Stomach (tissue), 8 donors: ENCODE measurements at regions not wholly inside any gene's neighbourhood (a gene's known extent, or its start where the extent isn't known, plus 50 kb on each side); places are given as distances from the start of the nearest gene placed in this dataset.

Experiments used
- DNase-seq, 2 donors: peaks; one replicate each; pipeline versions ENCODE4 v3.0.0 to v3.0.0-alpha.2; 2013 to 2019
- H3K27ac ChIP-seq, 5 donors: fragments of 200-600 bp in 4 of 5; sonication (generic) in 4 of 5; one replicate each; pipeline ENCODE4 v1.5.1; 2013 to 2019; ENCODE audit warnings: mild to moderate bottlenecking in 1 of 5, moderate library complexity in 1 of 5
- H3K27me3 ChIP-seq, 3 donors: fragments of 200-600 bp; sonication (generic); one replicate each; pipeline ENCODE4 v1.5.1; 2017 to 2019; ENCODE audit warnings: mixed run types in 1 of 3
- H3K36me3 ChIP-seq, 4 donors: fragments of 200-600 bp; sonication (generic); 1 replicate in 3 of 4; 2 replicates in 1 of 4; pipeline ENCODE4 v1.5.1; 2016 to 2019
- H3K4me1 ChIP-seq, 4 donors: fragments of 200-600 bp; sonication (generic); one replicate each; pipeline ENCODE4 v1.5.1; 2016 to 2019
- H3K4me3 ChIP-seq, 4 donors: fragments of 200-600 bp; sonication (generic) in 3 of 4; one replicate each; pipeline ENCODE4 v1.5.1; 2016 to 2019; ENCODE audit warnings: mild to moderate bottlenecking in 1 of 4
- H3K9me3 ChIP-seq, 4 donors: fragments of 200-600 bp; sonication (generic); one replicate each; pipeline ENCODE4 v1.5.1; 2016 to 2019
- EP300 ChIP-seq: sonication (generic); formaldehyde crosslinking; IDR thresholded peaks from one replicate; pipeline ENCODE4 v1.6.1; 2017; ENCODE audit warnings: antibody characterized with exemption
- POLR2A ChIP-seq, 4 donors: fragments of 450-650 bp; IDR thresholded peaks; one replicate each; pipeline ENCODE4 v1.6.1; 2016; ENCODE audit warnings: antibody characterized with exemption in 4 of 4, control low read depth in 2 of 4, mild to moderate bottlenecking in 1 of 4, moderate library complexity in 1 of 4
- POLR2AphosphoS5 ChIP-seq, 3 donors: sonication (generic); formaldehyde crosslinking; IDR thresholded peaks; one replicate each; pipeline ENCODE4 v1.6.1; 2016; ENCODE audit warnings: antibody characterized with exemption in 3 of 3
- WGBS, 5 donors: extraction: QIAGEN DNeasy Blood & Tissue Kit in 3 of 5; methylation state at CpG; one replicate each; pipeline versions ENCODE4 v1.1.5 to v1.1.7; 2013 to 2018; 5-methylcytosine and 5-hydroxymethylcytosine counted together
- intact Hi-C: fragments of 100-400 bp; cut with DNase I; formaldehyde crosslinking; loops from one replicate; pipeline ENCODE4 v1.15.1; 2023; ENCODE audit warnings: low total_unique reads
- TF ChIP-seq, protein P1 (sequence below), 7 experiments: fragments of 450-650 bp in 4 of 7; fragments of 200-600 bp in 3 of 7; sonication (generic) in 3 of 7; IDR thresholded peaks; one replicate each; pipeline ENCODE4 v1.5.1; 2016 to 2019; ENCODE audit warnings: antibody characterized with exemption in 7 of 7, control low read depth in 2 of 7, mild to moderate bottlenecking in 1 of 7
- donor health status: healthy with polysubstance abuse.
- donor health status: Bipolar disorder and iron deficiency.
- donor health status: healthy.

DNA sequence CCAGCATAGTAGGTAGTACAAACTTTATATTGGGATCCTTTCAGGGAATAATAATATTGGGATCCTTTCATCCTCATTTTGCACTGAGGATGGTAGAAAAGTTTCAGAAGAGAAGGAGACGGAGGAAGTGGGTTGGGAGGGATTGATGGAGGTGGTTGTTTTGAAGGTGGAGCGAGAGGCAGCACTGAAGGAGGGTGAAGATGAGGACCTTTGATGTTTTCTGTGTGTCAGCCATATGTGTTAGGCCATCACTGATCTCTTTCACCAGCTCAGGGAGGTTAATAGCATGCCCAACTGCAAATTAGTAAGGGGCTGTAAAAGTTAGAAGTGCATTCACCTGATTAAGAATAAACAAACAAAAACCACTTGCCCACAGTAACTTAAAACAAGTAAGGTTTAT lies 275.5 kb upstream of the B3GAT1 start:
- WGBS, 5 donors: 62 to 80% (median 71%) methylated on average over 2 of the region's 2 CpGs
- DNase-seq: no peak
- no peaks in the 10 kb centered on the region for H3K9me3 ChIP-seq
- intact Hi-C loops: no loop called here
- H3K36me3 ChIP-seq: no peaks in the 10 kb centered on the region
- TF ChIP-seq, protein P1, sequence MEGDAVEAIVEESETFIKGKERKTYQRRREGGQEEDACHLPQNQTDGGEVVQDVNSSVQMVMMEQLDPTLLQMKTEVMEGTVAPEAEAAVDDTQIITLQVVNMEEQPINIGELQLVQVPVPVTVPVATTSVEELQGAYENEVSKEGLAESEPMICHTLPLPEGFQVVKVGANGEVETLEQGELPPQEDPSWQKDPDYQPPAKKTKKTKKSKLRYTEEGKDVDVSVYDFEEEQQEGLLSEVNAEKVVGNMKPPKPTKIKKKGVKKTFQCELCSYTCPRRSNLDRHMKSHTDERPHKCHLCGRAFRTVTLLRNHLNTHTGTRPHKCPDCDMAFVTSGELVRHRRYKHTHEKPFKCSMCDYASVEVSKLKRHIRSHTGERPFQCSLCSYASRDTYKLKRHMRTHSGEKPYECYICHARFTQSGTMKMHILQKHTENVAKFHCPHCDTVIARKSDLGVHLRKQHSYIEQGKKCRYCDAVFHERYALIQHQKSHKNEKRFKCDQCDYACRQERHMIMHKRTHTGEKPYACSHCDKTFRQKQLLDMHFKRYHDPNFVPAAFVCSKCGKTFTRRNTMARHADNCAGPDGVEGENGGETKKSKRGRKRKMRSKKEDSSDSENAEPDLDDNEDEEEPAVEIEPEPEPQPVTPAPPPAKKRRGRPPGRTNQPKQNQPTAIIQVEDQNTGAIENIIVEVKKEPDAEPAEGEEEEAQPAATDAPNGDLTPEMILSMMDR (IDR thresholded peaks at IDR 0.05): no peak
- no peak for TF ChIP-seq EP300
- no peak for TF ChIP-seq POLR2A (IDR thresholded peaks at IDR 0.05)
- no peak for TF ChIP-seq POLR2AphosphoS5 (IDR thresholded peaks at IDR 0.05)
- H3K27ac ChIP-seq: no peak overlapping the region
- H3K27me3 ChIP-seq: peaks cover 0 to 22% (median 0%) of the 10 kb centered on the region in 3 donors
- H3K4me1 ChIP-seq: no peaks in the 10 kb centered on the region
- H3K4me3 ChIP-seq: no peak overlapping the region

DNA sequence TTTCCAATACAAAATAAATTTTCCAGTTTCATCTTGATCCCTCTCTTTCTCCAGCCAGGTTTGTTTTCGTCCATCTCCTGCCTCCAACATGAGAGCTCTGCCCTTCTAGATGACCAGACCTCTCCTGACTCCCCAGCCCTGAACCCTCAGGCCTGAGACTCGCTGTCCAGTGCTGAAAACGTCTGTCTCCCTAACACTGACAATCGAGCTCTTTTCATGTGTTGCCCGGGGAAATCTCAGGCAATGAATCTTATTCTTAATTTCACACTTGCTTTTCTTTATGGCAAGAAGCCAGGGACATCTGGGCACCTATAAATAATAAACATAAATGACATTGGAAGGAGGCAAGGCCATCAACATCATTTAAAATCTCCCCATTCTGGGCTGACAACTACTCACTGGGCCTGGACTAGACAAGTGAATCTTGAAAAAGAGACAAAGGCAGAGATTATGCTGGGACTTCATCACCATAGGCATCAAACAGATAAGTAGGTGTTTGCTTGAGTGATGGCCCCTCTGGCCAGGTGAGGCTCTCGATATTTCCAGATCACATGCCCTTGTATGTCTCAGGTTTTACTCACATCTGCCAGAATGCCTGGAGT lies 274.5 kb upstream of the B3GAT1 start:
- Histone ChIP-seq H3K4me1 (no peaks in the 10 kb centered on the region), H3K9me3 (no peaks in the 10 kb centered on the region), H3K4me3 (no peak overlapping the region), H3K27me3 (peaks cover 0 to 24% (median 0%) of the 10 kb centered on the region in 3 donors), H3K36me3 (no peaks in the 10 kb centered on the region), H3K27ac (no peak overlapping the region)
- 26 to 36% (median 29%) methylated on average over 6 of the region's 6 CpGs for WGBS, 5 donors
- TF ChIP-seq, protein P1 (IDR thresholded peaks at IDR 0.05): no peak
- no peak for TF ChIP-seq POLR2A (IDR thresholded peaks at IDR 0.05)
- peak in 1 of 2 donors; percentile 21 for DNase-seq
- intact Hi-C loops: no loop called here

DNA sequence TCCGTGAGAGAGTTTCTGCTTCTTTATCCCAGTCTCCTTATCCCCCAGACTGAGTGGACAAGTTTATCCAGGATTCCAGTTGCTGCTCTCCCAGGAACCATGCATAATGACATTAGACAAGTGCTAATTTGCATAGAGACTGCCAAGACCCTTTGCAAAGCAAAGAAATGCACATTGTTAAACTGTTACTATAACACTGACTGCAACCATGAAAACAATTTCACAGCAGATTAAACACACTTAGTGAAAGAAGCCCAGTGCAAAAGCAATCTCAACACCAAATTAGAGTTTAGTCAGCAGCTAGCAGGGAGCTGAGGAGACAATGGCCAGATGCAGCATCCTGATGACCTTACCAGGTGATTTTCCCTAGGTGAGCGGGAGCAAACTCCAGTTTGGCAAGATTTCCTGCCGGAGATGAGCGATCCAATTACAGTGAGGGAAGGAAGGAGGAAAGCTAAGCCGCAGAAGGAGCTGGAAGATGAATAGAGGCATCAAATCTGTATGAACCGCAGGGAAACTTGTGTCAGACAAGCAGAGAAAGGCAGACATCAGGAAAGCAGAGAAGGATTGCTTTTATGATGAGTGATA lies 273.8 kb upstream of the B3GAT1 start:
- intact Hi-C loops: no loop called here
- Histone ChIP-seq H3K4me3 (no peak overlapping the region), H3K9me3 (no peaks in the 10 kb centered on the region), H3K36me3 (no peaks in the 10 kb centered on the region), H3K27ac (no peak overlapping the region), H3K4me1 (no peaks in the 10 kb centered on the region), H3K27me3 (peaks cover 0 to 25% (median 0%) of the 10 kb centered on the region in 3 donors)
- TF ChIP-seq EP300: no peak
- no peak for TF ChIP-seq POLR2A (IDR thresholded peaks at IDR 0.05)
- TF ChIP-seq, protein P1 (IDR thresholded peaks at IDR 0.05): no peak
- no peak for TF ChIP-seq POLR2AphosphoS5 (IDR thresholded peaks at IDR 0.05)
- 53 to 67% (median 66%) methylated on average over 6 of the region's 6 CpGs for WGBS, 5 donors
- DNase-seq: no peak

DNA sequence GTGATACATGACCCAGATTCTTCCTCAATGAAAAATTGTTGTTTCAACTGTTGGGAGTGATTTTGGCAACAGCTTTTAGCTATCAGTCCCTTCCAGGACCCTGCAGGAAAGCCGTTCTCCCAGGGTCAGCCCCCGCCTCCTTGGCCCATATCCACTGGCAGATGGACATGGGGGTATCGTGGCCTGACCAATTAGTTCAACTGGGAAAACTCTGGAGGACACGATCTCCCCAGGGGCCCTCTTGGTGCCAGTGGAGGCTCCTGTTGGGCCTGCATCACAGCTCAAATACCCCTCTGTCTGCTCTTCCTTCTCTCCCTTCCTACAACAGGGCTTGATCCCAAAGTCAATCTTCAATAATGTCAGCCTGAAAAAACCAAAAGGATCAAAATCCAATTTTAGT lies 272.5 kb upstream of the B3GAT1 start:
- Histone ChIP-seq H3K27ac (no peak overlapping the region), H3K9me3 (no peaks in the 10 kb centered on the region), H3K4me1 (no peaks in the 10 kb centered on the region), H3K27me3 (peaks cover 0 to 16% (median 0%) of the 10 kb centered on the region in 3 donors), H3K36me3 (no peaks in the 10 kb centered on the region), H3K4me3 (no peak overlapping the region)
- TF ChIP-seq, protein P1 (IDR thresholded peaks at IDR 0.05): no peak
- TF ChIP-seq POLR2A (IDR thresholded peaks at IDR 0.05): no peak
- WGBS, 5 donors: 70 to 76% (median 73%) methylated on average over 4 of the region's 4 CpGs
- intact Hi-C loops: no loop called here
- no peak for DNase-seq
